HL-60 (cell line): ENCODE measurements at regions not wholly inside any gene's neighbourhood (a gene's known extent, or its start where the extent isn't known, plus 50 kb on each side); places are given as distances from the start of the nearest gene placed in this dataset.

Experiments
- DNase-seq, 2 experiments: peaks; one replicate each; pipeline ENCODE4 v3.0.0-alpha.2; 2010 to 2020; ENCODE audit warnings: low read depth in 1 of 2, low spot score in 1 of 2
- H3K27ac ChIP-seq: fragments of 250-450 bp; sonication (Bioruptor Pico); replicated peaks from 2 replicates; pipeline ENCODE4 v1.5.1; 2020; ENCODE audit warnings: mild to moderate bottlenecking, moderate library complexity
- H3K27me3 ChIP-seq: fragments of 250-450 bp; sonication (Bioruptor Pico); 2 replicates; pipeline ENCODE4 v1.5.1; 2021; ENCODE audit warnings: mild to moderate bottlenecking, moderate library complexity; ENCODE audit not compliant: insufficient read depth, poor library complexity, severe bottlenecking
- H3K4me3 ChIP-seq: replicated peaks from 2 replicates; pipeline ENCODE4 v1.5.1; 2011; ENCODE audit warnings: mild to moderate bottlenecking, control low read depth, low read length; ENCODE audit not compliant: insufficient read depth
- CTCF ChIP-seq: IDR thresholded peaks from one replicate; pipeline ENCODE4 v1.5.1; 2011; ENCODE audit warnings: low read length, control low read depth, inconsistent platforms; ENCODE audit not compliant: insufficient read depth
- GABPA ChIP-seq: IDR thresholded peaks from 2 replicates; pipeline ENCODE4 v1.6.1; 2012; ENCODE audit warnings: low read depth
- POLR2AphosphoS5 ChIP-seq: IDR thresholded peaks from 2 replicates; pipeline ENCODE4 v1.6.1; 2012; ENCODE audit warnings: low read depth
- SPI1 ChIP-seq: IDR thresholded peaks from 2 replicates; pipeline ENCODE4 v1.6.1; 2012; ENCODE audit warnings: low read depth, mild to moderate bottlenecking, borderline replicate concordance
- TF ChIP-seq, protein P1 (sequence below): IDR thresholded peaks from 2 replicates; pipeline ENCODE4 v1.6.1; 2012; ENCODE audit warnings: low read depth; ENCODE audit not compliant: insufficient replicate concordance

- H3K27me3 ChIP-seq, result peaks cover 6% of the 10 kb centered on the region
- no peak overlapping the region for H3K4me3 ChIP-seq
- TF ChIP-seq SPI1, result no peak
- no peak for TF ChIP-seq POLR2AphosphoS5
- no peak for TF ChIP-seq GABPA
- TF ChIP-seq CTCF, result no peak
- TF ChIP-seq, protein P1, sequence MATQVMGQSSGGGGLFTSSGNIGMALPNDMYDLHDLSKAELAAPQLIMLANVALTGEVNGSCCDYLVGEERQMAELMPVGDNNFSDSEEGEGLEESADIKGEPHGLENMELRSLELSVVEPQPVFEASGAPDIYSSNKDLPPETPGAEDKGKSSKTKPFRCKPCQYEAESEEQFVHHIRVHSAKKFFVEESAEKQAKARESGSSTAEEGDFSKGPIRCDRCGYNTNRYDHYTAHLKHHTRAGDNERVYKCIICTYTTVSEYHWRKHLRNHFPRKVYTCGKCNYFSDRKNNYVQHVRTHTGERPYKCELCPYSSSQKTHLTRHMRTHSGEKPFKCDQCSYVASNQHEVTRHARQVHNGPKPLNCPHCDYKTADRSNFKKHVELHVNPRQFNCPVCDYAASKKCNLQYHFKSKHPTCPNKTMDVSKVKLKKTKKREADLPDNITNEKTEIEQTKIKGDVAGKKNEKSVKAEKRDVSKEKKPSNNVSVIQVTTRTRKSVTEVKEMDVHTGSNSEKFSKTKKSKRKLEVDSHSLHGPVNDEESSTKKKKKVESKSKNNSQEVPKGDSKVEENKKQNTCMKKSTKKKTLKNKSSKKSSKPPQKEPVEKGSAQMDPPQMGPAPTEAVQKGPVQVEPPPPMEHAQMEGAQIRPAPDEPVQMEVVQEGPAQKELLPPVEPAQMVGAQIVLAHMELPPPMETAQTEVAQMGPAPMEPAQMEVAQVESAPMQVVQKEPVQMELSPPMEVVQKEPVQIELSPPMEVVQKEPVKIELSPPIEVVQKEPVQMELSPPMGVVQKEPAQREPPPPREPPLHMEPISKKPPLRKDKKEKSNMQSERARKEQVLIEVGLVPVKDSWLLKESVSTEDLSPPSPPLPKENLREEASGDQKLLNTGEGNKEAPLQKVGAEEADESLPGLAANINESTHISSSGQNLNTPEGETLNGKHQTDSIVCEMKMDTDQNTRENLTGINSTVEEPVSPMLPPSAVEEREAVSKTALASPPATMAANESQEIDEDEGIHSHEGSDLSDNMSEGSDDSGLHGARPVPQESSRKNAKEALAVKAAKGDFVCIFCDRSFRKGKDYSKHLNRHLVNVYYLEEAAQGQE, result no peak
- H3K27ac ChIP-seq, result no peak overlapping the region
- DNase-seq, result no peak
Observed at GRCh38 chr17:79527306-79527705, 83.5 kb downstream of the RBFOX3 start.

- H3K4me3 ChIP-seq, result no peak overlapping the region
- TF ChIP-seq, protein P1, result no peak
- TF ChIP-seq SPI1, result no peak
- no peak for TF ChIP-seq GABPA
- no peak for TF ChIP-seq CTCF
- peaks cover 6% of the 10 kb centered on the region for H3K27me3 ChIP-seq
- DNase-seq, result no peak
- H3K27ac ChIP-seq, result no peak overlapping the region
Observed at GRCh38 chr17:79525793-79526677, 84.8 kb downstream of the RBFOX3 start.

GRCh38 chr17:79524213-79525187 is 86.4 kb downstream of the RBFOX3 start:
- Histone ChIP-seq H3K27ac (no peak overlapping the region), H3K4me3 (no peak overlapping the region), H3K27me3 (peaks cover 6% of the 10 kb centered on the region)
- TF ChIP-seq GABPA (no peak), POLR2AphosphoS5 (no peak)
- DNase-seq, result no peak

DNA sequence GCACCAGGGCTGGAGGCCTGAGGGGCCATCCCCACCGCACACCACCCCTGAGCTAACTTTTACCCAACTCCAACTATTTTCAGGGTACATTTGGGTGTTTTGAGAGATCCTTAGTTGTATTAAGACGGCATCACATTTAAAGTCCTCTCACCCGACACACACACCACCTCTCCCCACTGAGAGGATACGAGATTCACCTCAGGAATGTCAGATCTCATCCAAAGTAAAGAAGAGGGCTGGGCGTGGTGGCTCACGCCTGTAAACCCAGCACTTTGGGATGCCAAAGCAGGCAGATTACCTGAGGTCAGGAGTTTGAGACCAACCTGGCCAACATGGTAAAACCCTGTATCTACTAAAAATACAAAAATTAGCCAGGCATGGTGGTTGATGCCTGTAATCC is 88.4 kb downstream of the RBFOX3 start:
- H3K27me3 ChIP-seq, result peaks cover 9% of the 10 kb centered on the region

More for the DNA sequence above, 88.4 kb downstream of the RBFOX3 start:
- TF ChIP-seq, protein P1, result no peak
- TF ChIP-seq GABPA, result no peak
- no peak for TF ChIP-seq SPI1
- no peak for TF ChIP-seq CTCF
- TF ChIP-seq POLR2AphosphoS5, result no peak
- no peak overlapping the region for H3K4me3 ChIP-seq
- DNase-seq, result no peak
- H3K27ac ChIP-seq, result no peak overlapping the region
